RPMI8226 (cell line): ENCODE measurements at regions not wholly inside any gene's neighbourhood (a gene's known extent, or its start where the extent isn't known, plus 50 kb on each side); places are given as distances from the start of the nearest gene placed in this dataset.
"Not testable (repeated sequence)": the region's sequence is repeated elsewhere in the genome, so short reads cannot be mapped to it uniquely, and the experiment has no call there.

Experiments
- DNase-seq: peaks from one replicate; pipeline ENCODE4 v3.0.0-alpha.2; 2015

GRCh38 chr5:163569284-163569683, 63.9 kb downstream of the MAT2B start:
- no peak for DNase-seq

GRCh38 chr5:163571744-163572143, 66.3 kb downstream of the MAT2B start:
- DNase-seq = no peak

GRCh38 chr5:163574472-163575440, 69.3 kb downstream of the MAT2B start:
- no peak for DNase-seq

GRCh38 chr5:163578652-163579051, 73.2 kb downstream of the MAT2B start:
- DNase-seq = no peak

- DNase-seq = no peak
Observed at GRCh38 chr5:163579729-163580128, 74.3 kb downstream of the MAT2B start.

GRCh38 chr5:163580516-163580915, 75.1 kb downstream of the MAT2B start:
- DNase-seq = no peak

GRCh38 chr5:163583491-163584153, 78.2 kb downstream of the MAT2B start:
- DNase-seq = not testable (repeated sequence)

- no peak for DNase-seq
Observed at GRCh38 chr5:163585206-163585605, 79.8 kb downstream of the MAT2B start.

- DNase-seq = no peak
Observed at GRCh38 chr5:163586531-163586956, 81.1 kb downstream of the MAT2B start.

GRCh38 chr5:163594951-163595350, 89.5 kb downstream of the MAT2B start:
- DNase-seq = no peak

GRCh38 chr5:163595932-163596607, 90.7 kb downstream of the MAT2B start:
- no peak for DNase-seq

- DNase-seq = no peak
Observed at GRCh38 chr5:163596608-163597315, 91.3 kb downstream of the MAT2B start.

- DNase-seq = no peak
Observed at GRCh38 chr5:163604013-163604412, 98.6 kb downstream of the MAT2B start.

GRCh38 chr5:163607256-163607655, 101.8 kb downstream of the MAT2B start:
- no peak for DNase-seq

- no peak for DNase-seq
Observed at GRCh38 chr5:163608621-163609020, 103.2 kb downstream of the MAT2B start.

GRCh38 chr5:163609910-163610309, 104.5 kb downstream of the MAT2B start:
- DNase-seq = no peak

- no peak for DNase-seq
Observed at GRCh38 chr5:163612358-163613149, 107.1 kb downstream of the MAT2B start.

- DNase-seq = no peak
Observed at GRCh38 chr5:163613150-163613442, 107.7 kb downstream of the MAT2B start.

GRCh38 chr5:163614787-163615186, 109.4 kb downstream of the MAT2B start:
- no peak for DNase-seq

GRCh38 chr5:163619273-163619934, 114.0 kb downstream of the MAT2B start:
- DNase-seq = no peak

GRCh38 chr5:163619951-163620350, 114.5 kb downstream of the MAT2B start:
- no peak for DNase-seq

- DNase-seq = no peak
Observed at GRCh38 chr5:163622799-163623198, 117.4 kb downstream of the MAT2B start.
